GM06990 (cell line): ENCODE measurements at regions not wholly inside any gene's neighbourhood (a gene's known extent, or its start where the extent isn't known, plus 50 kb on each side); places are given as distances from the start of the nearest gene placed in this dataset.

ENCODE experiments used
- DNase-seq: peaks from one replicate; pipeline ENCODE4 v3.0.0-alpha.2; 2011; ENCODE audit not compliant: insufficient read length; ENCODE audit errors: extremely low read depth
- H3K27me3 ChIP-seq: replicated peaks from 2 replicates; pipeline ENCODE4 v1.6.0; 2011; ENCODE audit warnings: low read length; ENCODE audit not compliant: control insufficient read depth, insufficient read depth
- H3K36me3 ChIP-seq: 2 replicates; pipeline ENCODE4 v1.5.1; 2011; ENCODE audit warnings: low read length; ENCODE audit not compliant: control insufficient read depth, insufficient read depth
- H3K4me3 ChIP-seq: replicated peaks from 2 replicates; pipeline ENCODE4 v1.5.1; 2011; ENCODE audit warnings: low read depth, mild to moderate bottlenecking, control low read depth, low read length
- CTCF ChIP-seq: IDR thresholded peaks from 2 replicates; pipeline ENCODE4 v1.5.1; 2011; ENCODE audit warnings: low read length, control low read depth, mild to moderate bottlenecking, inconsistent platforms; ENCODE audit not compliant: insufficient read depth, poor library complexity, severe bottlenecking

DNA sequence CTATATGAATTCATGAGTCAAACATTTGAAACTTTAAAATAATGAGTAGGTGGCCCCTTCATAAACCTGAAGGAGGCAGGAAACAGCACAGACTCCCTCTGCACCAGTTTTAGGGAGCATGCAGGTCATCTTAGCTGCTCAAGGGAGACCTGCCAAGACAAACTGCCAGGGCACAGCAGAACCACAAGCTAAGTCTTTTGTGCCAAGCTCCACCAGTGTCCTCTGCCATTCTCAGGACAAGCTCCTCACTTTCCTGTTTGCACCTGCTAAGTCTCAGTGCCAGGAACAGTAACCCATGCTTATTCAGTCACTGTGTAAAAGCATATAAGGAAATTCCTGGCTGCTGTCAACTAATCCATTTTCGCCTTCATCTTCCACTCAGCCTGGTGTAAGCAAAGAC is 368.9 kb downstream of the SEC16B start:
- Histone ChIP-seq H3K27me3 (no peaks in the 10 kb centered on the region), H3K36me3 (no peaks in the 10 kb centered on the region), H3K4me3 (no peak overlapping the region)
- no peak for TF ChIP-seq CTCF
- no peak for DNase-seq

DNA sequence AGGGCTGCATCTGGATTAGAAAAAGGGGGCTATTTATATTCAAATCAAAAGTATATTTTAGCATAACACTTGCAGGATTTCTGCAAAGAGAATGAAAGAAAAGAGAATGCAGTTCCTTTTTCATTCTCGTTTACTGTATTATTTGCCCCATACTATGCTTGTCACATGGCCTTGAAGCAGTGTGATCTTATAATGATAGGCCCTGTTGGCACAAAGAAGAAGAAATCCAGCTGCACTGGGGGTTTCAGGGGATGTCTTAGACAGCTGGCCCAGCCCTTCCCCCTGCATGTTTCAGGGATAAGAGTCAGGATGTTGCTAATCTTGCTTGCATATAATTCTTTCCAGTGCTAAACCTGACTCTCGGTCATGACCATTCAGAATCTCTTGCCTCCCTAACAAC is 369.5 kb downstream of the SEC16B start:
- no peaks in the 10 kb centered on the region for H3K36me3 ChIP-seq
- no peaks in the 10 kb centered on the region for H3K27me3 ChIP-seq
- H3K4me3 ChIP-seq = no peak overlapping the region
- TF ChIP-seq CTCF = no peak
- no peak for DNase-seq

- Histone ChIP-seq H3K4me3 (no peak overlapping the region), H3K36me3 (no peaks in the 10 kb centered on the region), H3K27me3 (no peaks in the 10 kb centered on the region)
- TF ChIP-seq CTCF = no peak
- DNase-seq = no peak
Measured at GRCh38 chr1:177597393-177597792, 372.5 kb downstream of the SEC16B start.

GRCh38 chr1:177596485-177596884 is 373.4 kb downstream of the SEC16B start:
- no peaks in the 10 kb centered on the region for H3K27me3 ChIP-seq
- H3K36me3 ChIP-seq = no peaks in the 10 kb centered on the region
- TF ChIP-seq CTCF = no peak
- no peak for DNase-seq
- no peak overlapping the region for H3K4me3 ChIP-seq

GRCh38 chr1:177593105-177593504 is 376.8 kb downstream of the SEC16B start:
- Histone ChIP-seq H3K36me3 (no peaks in the 10 kb centered on the region), H3K27me3 (no peaks in the 10 kb centered on the region), H3K4me3 (no peak overlapping the region)
- no peak for TF ChIP-seq CTCF
- DNase-seq = no peak

- Histone ChIP-seq H3K4me3 (no peak overlapping the region), H3K27me3 (no peaks in the 10 kb centered on the region), H3K36me3 (no peaks in the 10 kb centered on the region)
- DNase-seq = no peak
- no peak for TF ChIP-seq CTCF
Measured at GRCh38 chr1:177592624-177593023, 377.2 kb downstream of the SEC16B start.
